Adrenal gland (tissue), 5 donors: ENCODE measurements at regions not wholly inside any gene's neighbourhood (a gene's known extent, or its start where the extent isn't known, plus 50 kb on each side); places are given as distances from the start of the nearest gene placed in this dataset.

Source experiments
- CTCF ChIP-seq, 6 experiments: fragments of 450-650 bp in 4 of 6; fragments of 200-600 bp in 2 of 6; sonication (generic) in 1 of 6; IDR thresholded peaks; 1 replicate in 5 of 6; 2 replicates in 1 of 6; pipeline versions ENCODE4 v1.5.1 to v1.8.0; 2016 to 2021; ENCODE audit warnings: antibody characterized with exemption in 6 of 6, mild to moderate bottlenecking in 2 of 6, moderate library complexity in 1 of 6
- POLR2A ChIP-seq, 2 donors: fragments of 450-650 bp; IDR thresholded peaks; one replicate each; pipeline ENCODE4 v1.6.1; 2017; ENCODE audit warnings: antibody characterized with exemption in 2 of 2, mild to moderate bottlenecking in 2 of 2, moderate library complexity in 1 of 2
- donor health status: DM: no; HTN: no; CAD: no.

- TF ChIP-seq CTCF (IDR thresholded peaks at IDR 0.05) (no peak), POLR2A (IDR thresholded peaks at IDR 0.05) (no peak)
Observed at GRCh38 chr10:54906940-54907339, 105.9 kb upstream of the PCDH15 start.
